T-helper 1 cell (primary cell): ENCODE measurements at regions not wholly inside any gene's neighbourhood (a gene's known extent, or its start where the extent isn't known, plus 50 kb on each side); places are given as distances from the start of the nearest gene placed in this dataset.

Source experiments
- DNase-seq, 5 donors: peaks; one replicate each; pipeline ENCODE4 v3.0.0-alpha.2; 2012 to 2020

GRCh38 chr2:128736689-128737545, 418.2 kb upstream of the HS6ST1 start:
- DNase-seq = peak in 3 of 5 donors; percentile 17 to 53 (median 21)

- DNase-seq = no peak
Measured at GRCh38 chr2:128737546-128737826, 418.8 kb upstream of the HS6ST1 start.

GRCh38 chr2:128738446-128739110, 419.9 kb upstream of the HS6ST1 start:
- DNase-seq = no peak

GRCh38 chr2:128742467-128742866, 423.8 kb upstream of the HS6ST1 start:
- no peak for DNase-seq

GRCh38 chr2:128745946-128746345, 427.3 kb upstream of the HS6ST1 start:
- no peak for DNase-seq

- DNase-seq = no peak
Measured at GRCh38 chr2:128746356-128746755, 427.7 kb upstream of the HS6ST1 start.

GRCh38 chr2:128748336-128748735, 429.7 kb upstream of the HS6ST1 start:
- DNase-seq = no peak

GRCh38 chr2:128748835-128749605, 430.4 kb upstream of the HS6ST1 start:
- no peak for DNase-seq

GRCh38 chr2:128750328-128751165, 431.9 kb upstream of the HS6ST1 start:
- no peak for DNase-seq

- DNase-seq = no peak
Measured at GRCh38 chr2:128751746-128752145, 433.1 kb upstream of the HS6ST1 start.

GRCh38 chr2:128752691-128753263, 434.1 kb upstream of the HS6ST1 start:
- DNase-seq = no peak

- DNase-seq = no peak
Measured at GRCh38 chr2:128753321-128753720, 434.7 kb upstream of the HS6ST1 start.

GRCh38 chr2:128753800-128754199, 435.1 kb upstream of the HS6ST1 start:
- DNase-seq = no peak

GRCh38 chr2:128754246-128754724, 435.6 kb upstream of the HS6ST1 start:
- peak in 1 of 5 donors; percentile 49 for DNase-seq

- no peak for DNase-seq
Measured at GRCh38 chr2:128755695-128756364, 437.2 kb upstream of the HS6ST1 start.

GRCh38 chr2:128756365-128756717, 437.7 kb upstream of the HS6ST1 start:
- DNase-seq = no peak

GRCh38 chr2:128765811-128766210, 447.1 kb upstream of the HS6ST1 start:
- DNase-seq = no peak

- no peak for DNase-seq
Measured at GRCh38 chr2:128768041-128768440, 449.4 kb upstream of the HS6ST1 start.

- no peak for DNase-seq
Measured at GRCh38 chr2:128769457-128770142, 450.9 kb upstream of the HS6ST1 start.

- DNase-seq = no peak
Measured at GRCh38 chr2:128770143-128771085, 451.7 kb upstream of the HS6ST1 start.
